ENCODE measurements at regions not wholly inside any gene's neighbourhood (a gene's known extent, or its start where the extent isn't known, plus 50 kb on each side); places are given as distances from the start of the nearest gene placed in this dataset.

- TF ChIP-seq CTCF (IDR thresholded peaks at IDR 0.05), result no peak
- no peak for TF ChIP-seq POLR2A (IDR thresholded peaks at IDR 0.05; ENCODE audit: low read depth)
Observed at GRCh38 chr16:65624666-65625065, 502.8 kb upstream of the CDH11 start.
